Tibial artery (tissue), 4 donors: ENCODE measurements at regions not wholly inside any gene's neighbourhood (a gene's known extent, or its start where the extent isn't known, plus 50 kb on each side); places are given as distances from the start of the nearest gene placed in this dataset.

ENCODE experiments used
- DNase-seq, 2 donors: peaks; one replicate each; pipeline ENCODE4 v3.0.0-alpha.2; 2019
- H3K27ac ChIP-seq, 2 donors: fragments of 200-600 bp; sonication (generic) in 1 of 2; 1 replicate in 1 of 2; 2 replicates in 1 of 2; pipeline ENCODE4 v1.5.1; 2018 to 2019; ENCODE audit warnings: mild to moderate bottlenecking in 1 of 2
- H3K27me3 ChIP-seq, 2 donors: fragments of 200-600 bp; sonication (generic) in 1 of 2; one replicate each; pipeline versions ENCODE4 v1.5.1 to v1.6.0; 2016 to 2019
- H3K36me3 ChIP-seq, 3 donors: fragments of 200-600 bp; sonication (generic) in 2 of 3; one replicate each; pipeline ENCODE4 v1.5.1; 2016 to 2019; ENCODE audit warnings: mild to moderate bottlenecking in 2 of 3
- H3K4me1 ChIP-seq, 4 donors: fragments of 200-600 bp; sonication (generic) in 2 of 4; 1 replicate in 3 of 4; 2 replicates in 1 of 4; pipeline ENCODE4 v1.5.1; 2016 to 2019
- H3K4me3 ChIP-seq, 2 donors: fragments of 200-600 bp; sonication (generic) in 1 of 2; 1 replicate in 1 of 2; 2 replicates in 1 of 2; pipeline ENCODE4 v1.5.1; 2018 to 2019; ENCODE audit warnings: mild to moderate bottlenecking in 2 of 2
- H3K9me3 ChIP-seq, 3 donors: fragments of 200-600 bp; sonication (generic) in 1 of 3; one replicate each; pipeline ENCODE4 v1.5.1; 2016 to 2019
- intact Hi-C: fragments of 100-400 bp; cut with DNase I; formaldehyde crosslinking; loops from one replicate; pipeline ENCODE4 v1.15.0; 2023; ENCODE audit warnings: low total_unique reads
- TF ChIP-seq, protein P1 (sequence below), 2 experiments: fragments of 200-600 bp in 1 of 2; fragments of 450-650 bp in 1 of 2; IDR thresholded peaks; one replicate each; pipeline ENCODE4 v1.5.1; 2017 to 2019; ENCODE audit warnings: antibody characterized with exemption in 2 of 2, mild to moderate bottlenecking in 1 of 2, moderate library complexity in 1 of 2

DNA sequence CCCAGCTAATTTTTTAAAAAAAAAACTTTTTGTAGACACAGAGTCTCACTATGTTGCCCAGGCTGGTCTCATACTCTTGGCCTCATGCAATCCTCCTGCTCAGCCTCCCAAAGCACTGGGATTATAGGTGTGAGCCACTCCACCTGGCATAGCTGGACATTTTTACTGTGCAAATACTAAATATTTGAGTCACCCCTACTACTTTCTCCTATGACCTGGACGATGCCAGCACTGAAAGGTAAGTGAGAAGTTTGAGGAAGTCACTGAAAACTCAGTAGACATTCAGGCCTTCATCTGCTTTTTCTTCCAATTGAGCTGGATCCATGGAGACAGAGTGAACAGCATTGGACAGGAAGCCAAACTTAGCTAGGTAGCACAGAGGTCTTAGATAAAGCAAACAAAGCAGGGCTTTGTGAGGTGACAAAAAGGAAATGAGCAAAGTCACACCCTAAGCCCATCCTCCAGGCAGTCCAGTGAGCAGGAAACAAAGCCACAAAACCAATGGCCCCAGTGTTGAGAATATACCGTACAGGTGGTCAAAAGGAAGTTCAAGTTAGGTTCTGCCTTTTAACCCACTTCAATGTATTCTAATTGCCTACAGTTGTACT is 192.6 kb upstream of the RASA1 start:
- H3K4me3 ChIP-seq: no peak overlapping the region
- intact Hi-C loops: no loop called here
- no peaks in the 10 kb centered on the region for H3K36me3 ChIP-seq
- H3K27me3 ChIP-seq: no peaks in the 10 kb centered on the region
- TF ChIP-seq, protein P1, sequence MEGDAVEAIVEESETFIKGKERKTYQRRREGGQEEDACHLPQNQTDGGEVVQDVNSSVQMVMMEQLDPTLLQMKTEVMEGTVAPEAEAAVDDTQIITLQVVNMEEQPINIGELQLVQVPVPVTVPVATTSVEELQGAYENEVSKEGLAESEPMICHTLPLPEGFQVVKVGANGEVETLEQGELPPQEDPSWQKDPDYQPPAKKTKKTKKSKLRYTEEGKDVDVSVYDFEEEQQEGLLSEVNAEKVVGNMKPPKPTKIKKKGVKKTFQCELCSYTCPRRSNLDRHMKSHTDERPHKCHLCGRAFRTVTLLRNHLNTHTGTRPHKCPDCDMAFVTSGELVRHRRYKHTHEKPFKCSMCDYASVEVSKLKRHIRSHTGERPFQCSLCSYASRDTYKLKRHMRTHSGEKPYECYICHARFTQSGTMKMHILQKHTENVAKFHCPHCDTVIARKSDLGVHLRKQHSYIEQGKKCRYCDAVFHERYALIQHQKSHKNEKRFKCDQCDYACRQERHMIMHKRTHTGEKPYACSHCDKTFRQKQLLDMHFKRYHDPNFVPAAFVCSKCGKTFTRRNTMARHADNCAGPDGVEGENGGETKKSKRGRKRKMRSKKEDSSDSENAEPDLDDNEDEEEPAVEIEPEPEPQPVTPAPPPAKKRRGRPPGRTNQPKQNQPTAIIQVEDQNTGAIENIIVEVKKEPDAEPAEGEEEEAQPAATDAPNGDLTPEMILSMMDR (IDR thresholded peaks at IDR 0.05): no peak
- no peak overlapping the region for H3K27ac ChIP-seq
- H3K4me1 ChIP-seq: no peaks in the 10 kb centered on the region
- DNase-seq: no peak
- H3K9me3 ChIP-seq: no peaks in the 10 kb centered on the region

DNA sequence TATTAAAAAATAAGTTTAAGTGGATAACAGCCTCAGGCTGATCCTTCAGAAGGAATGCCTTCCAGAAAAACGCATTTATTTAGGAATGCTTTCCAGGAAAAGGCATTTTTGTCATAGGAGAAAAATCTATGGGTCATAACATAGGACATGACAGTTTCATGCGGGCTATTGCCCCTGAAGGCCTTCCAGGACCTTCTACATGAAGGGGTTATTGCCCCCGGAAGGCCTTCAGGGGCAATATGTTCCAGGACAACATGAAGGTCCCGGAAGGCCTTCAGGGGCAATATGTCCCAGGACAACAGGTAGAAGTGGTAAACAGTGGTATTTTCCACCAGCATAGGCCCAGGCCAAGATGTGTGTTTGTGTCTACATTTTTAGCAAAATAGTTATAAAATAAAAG is 191.3 kb upstream of the RASA1 start:
- intact Hi-C loops: no loop called here
- H3K9me3 ChIP-seq: no peaks in the 10 kb centered on the region
- no peak for DNase-seq
- TF ChIP-seq, protein P1 (IDR thresholded peaks at IDR 0.05): no peak
- H3K4me3 ChIP-seq: no peak overlapping the region
- no peak overlapping the region for H3K27ac ChIP-seq
- H3K36me3 ChIP-seq: no peaks in the 10 kb centered on the region
- no peaks in the 10 kb centered on the region for H3K27me3 ChIP-seq
- H3K4me1 ChIP-seq: no peaks in the 10 kb centered on the region

DNA sequence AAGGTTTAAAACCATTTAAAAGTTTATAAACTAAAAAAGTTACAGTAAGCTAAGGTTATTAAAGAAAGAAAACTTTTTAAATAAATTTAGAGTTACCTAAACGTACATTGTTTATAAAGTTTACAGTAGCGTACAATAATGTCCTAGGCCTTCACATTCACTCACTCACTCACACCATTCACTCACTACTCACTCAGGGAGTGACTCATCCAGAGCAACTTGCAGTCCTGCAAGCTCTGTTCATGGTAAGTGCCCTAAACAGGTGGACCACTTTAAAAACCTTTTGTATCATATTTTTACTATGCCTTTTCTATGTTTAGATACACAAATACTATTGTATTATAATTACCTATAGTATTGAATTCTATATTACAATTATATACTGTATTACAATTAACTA is 190.8 kb upstream of the RASA1 start:
- intact Hi-C loops: no loop called here

DNA sequence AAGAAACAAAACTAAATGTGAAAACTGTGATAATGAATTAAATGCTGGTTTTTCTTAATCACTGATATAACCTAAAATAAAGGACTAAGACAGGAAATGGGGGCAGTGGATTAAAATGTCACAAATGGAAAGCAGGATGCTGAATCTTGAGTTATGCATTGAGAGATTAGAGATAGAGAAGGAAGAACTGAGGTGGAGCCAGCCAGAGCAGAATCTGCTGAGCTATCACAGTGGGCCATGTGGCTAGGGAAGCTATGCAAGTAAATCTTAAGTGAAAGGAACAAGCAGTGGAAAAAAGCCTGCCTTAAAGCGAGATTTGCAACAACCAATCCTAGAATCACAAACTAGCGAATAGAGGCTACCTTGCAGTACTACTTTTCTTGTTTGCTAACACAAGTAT is 188.5 kb upstream of the RASA1 start:
- no peak overlapping the region for H3K27ac ChIP-seq
- TF ChIP-seq, protein P1 (IDR thresholded peaks at IDR 0.05): no peak
- DNase-seq: peak in 1 of 2 donors; percentile 23
- H3K36me3 ChIP-seq: no peaks in the 10 kb centered on the region
- H3K27me3 ChIP-seq: no peaks in the 10 kb centered on the region
- no peaks in the 10 kb centered on the region for H3K9me3 ChIP-seq
- intact Hi-C loops: no loop called here
- no peaks in the 10 kb centered on the region for H3K4me1 ChIP-seq
- no peak overlapping the region for H3K4me3 ChIP-seq

More for the DNA sequence above, 190.8 kb upstream of the RASA1 start:
- H3K27me3 ChIP-seq: no peaks in the 10 kb centered on the region
- no peaks in the 10 kb centered on the region for H3K36me3 ChIP-seq
- no peaks in the 10 kb centered on the region for H3K4me1 ChIP-seq
- TF ChIP-seq, protein P1 (IDR thresholded peaks at IDR 0.05): no peak
- H3K27ac ChIP-seq: no peak overlapping the region
- no peak overlapping the region for H3K4me3 ChIP-seq
- H3K9me3 ChIP-seq: no peaks in the 10 kb centered on the region
- DNase-seq: no peak

DNA sequence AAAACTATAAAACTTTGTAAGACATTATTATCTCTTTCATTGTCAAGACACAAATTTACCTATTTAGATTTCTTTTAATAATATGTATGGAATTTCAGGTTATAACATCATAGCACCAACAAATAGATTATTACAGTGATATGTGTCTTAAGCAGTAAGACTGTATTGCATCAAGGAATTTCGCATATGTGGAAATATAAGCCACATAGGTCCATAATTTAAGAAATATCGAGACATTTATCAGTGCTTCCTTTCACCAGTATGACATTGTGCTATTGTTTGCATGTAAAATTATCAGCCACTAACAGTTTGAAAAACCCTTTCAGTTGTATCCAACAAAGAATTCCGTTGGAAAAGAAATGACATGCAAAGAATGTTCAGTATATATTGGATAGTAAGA is 186.7 kb upstream of the RASA1 start:
- no peaks in the 10 kb centered on the region for H3K9me3 ChIP-seq
- H3K36me3 ChIP-seq: no peaks in the 10 kb centered on the region
- TF ChIP-seq, protein P1 (IDR thresholded peaks at IDR 0.05): no peak
- DNase-seq: no peak
- no peak overlapping the region for H3K4me3 ChIP-seq
- H3K27me3 ChIP-seq: no peaks in the 10 kb centered on the region
- intact Hi-C loops: no loop called here
- no peak overlapping the region for H3K27ac ChIP-seq
- H3K4me1 ChIP-seq: no peaks in the 10 kb centered on the region
